Activated gamma-delta T cell treated with Interleukin-2 at 50 U/mL for 16 hours (primary cell): ENCODE measurements at regions not wholly inside any gene's neighbourhood (a gene's known extent, or its start where the extent isn't known, plus 50 kb on each side); places are given as distances from the start of the nearest gene placed in this dataset.

ENCODE experiments used
- DNase-seq: peaks from one replicate; pipeline ENCODE4 v3.0.0-alpha.2; 2020

- no peak for DNase-seq
Observed at GRCh38 chr5:52734557-52734956, 53.2 kb upstream of the ITGA1 start.

- no peak for DNase-seq
Observed at GRCh38 chr5:52735139-52735538, 52.6 kb upstream of the ITGA1 start.
